ENCODE measurements at regions not wholly inside any gene's neighbourhood (a gene's known extent, or its start where the extent isn't known, plus 50 kb on each side); places are given as distances from the start of the nearest gene placed in this dataset.

DNA sequence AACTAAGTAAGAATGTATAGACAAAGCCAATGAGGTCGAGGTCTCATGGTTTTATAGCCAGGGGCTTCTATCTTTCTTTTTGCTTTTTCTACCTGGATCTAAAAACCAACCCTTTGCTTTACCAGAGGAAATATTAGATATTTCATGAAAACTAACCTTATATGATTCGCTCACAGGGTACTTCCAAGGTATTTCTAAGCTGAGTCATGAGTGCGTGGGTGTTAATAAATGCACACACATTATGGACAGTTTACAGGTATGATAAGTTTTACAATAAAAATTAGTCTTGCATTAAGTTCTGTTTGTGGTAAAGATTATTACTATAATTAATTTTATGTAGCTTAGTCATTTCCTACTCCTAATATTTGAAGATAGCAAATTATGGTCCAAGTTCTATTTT is 217.2 kb downstream of the CHRM3 start:
- no peaks in the 10 kb centered on the region for H3K27me3 Mint-ChIP-seq (ENCODE audit: unreplicated experiment)
- H3K4me1 Mint-ChIP-seq (ENCODE audit: low read depth, unreplicated experiment) = no peaks in the 10 kb centered on the region
- no peak for DNase-seq
- TF ChIP-seq, protein P1, sequence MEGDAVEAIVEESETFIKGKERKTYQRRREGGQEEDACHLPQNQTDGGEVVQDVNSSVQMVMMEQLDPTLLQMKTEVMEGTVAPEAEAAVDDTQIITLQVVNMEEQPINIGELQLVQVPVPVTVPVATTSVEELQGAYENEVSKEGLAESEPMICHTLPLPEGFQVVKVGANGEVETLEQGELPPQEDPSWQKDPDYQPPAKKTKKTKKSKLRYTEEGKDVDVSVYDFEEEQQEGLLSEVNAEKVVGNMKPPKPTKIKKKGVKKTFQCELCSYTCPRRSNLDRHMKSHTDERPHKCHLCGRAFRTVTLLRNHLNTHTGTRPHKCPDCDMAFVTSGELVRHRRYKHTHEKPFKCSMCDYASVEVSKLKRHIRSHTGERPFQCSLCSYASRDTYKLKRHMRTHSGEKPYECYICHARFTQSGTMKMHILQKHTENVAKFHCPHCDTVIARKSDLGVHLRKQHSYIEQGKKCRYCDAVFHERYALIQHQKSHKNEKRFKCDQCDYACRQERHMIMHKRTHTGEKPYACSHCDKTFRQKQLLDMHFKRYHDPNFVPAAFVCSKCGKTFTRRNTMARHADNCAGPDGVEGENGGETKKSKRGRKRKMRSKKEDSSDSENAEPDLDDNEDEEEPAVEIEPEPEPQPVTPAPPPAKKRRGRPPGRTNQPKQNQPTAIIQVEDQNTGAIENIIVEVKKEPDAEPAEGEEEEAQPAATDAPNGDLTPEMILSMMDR (IDR thresholded peaks at IDR 0.05; ENCODE audit: partially characterized antibody, unreplicated experiment) = no peak
- no peak overlapping the region for H3K27ac Mint-ChIP-seq (ENCODE audit: unreplicated experiment)
- H3K9me3 Mint-ChIP-seq (ENCODE audit: unreplicated experiment) = no peaks in the 10 kb centered on the region
- H3K36me3 Mint-ChIP-seq (ENCODE audit: unreplicated experiment) = no peaks in the 10 kb centered on the region
- H3K4me3 Mint-ChIP-seq (ENCODE audit: unreplicated experiment) = no peak overlapping the region

DNA sequence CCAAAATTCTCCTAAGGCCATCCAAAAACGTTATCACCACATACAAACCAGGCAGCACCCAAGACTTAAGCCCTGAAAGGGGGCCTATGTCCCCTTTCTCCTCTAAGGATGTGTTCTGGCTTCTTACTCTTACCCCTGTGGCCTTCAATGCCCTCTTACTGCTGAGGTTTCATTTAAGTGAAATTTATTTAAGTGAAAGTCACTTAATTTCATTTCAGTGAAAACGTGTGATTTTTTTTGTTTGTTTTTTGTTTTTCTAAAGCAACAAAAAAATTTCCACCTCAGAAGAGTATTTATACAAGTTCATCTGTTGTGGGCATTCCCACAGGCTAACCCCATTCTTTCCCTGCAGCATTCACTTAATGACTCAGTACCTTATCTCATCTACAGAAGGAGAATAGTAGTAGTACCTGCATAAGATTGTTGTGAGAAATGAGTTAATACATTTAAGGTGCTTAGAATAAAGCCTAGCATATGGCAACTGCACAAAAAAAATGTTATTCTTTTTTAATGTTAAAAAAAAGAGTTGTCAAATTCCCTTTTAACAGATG is 220.6 kb downstream of the CHRM3 start:
- TF ChIP-seq, protein P1 (IDR thresholded peaks at IDR 0.05; ENCODE audit: partially characterized antibody, unreplicated experiment) = no peak

DNA sequence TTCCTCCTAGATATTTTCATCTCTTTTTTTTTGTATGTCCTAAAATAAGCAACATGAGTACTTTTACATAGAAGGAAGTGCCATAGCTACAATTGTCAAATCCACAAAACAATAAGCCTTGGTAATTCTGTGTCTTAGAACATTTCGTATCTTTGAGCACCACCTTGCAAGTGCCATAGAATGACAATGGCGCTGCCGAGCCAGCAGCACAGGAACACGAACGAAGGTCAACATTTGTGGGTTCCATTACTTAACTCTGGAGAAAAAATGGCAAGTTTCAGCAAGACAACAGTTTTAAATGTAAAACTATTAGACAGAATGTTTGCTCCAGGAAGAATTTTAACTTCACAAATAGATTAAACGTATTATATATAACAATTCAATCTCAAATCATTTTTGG is 222.1 kb downstream of the CHRM3 start:
- Mint-ChIP-seq H3K27ac (ENCODE audit: unreplicated experiment) (no peak overlapping the region), H3K27me3 (ENCODE audit: unreplicated experiment) (no peaks in the 10 kb centered on the region), H3K9me3 (ENCODE audit: unreplicated experiment) (no peaks in the 10 kb centered on the region), H3K4me1 (ENCODE audit: low read depth, unreplicated experiment) (no peaks in the 10 kb centered on the region), H3K4me3 (ENCODE audit: unreplicated experiment) (no peak overlapping the region), H3K36me3 (ENCODE audit: unreplicated experiment) (no peaks in the 10 kb centered on the region)
- TF ChIP-seq, protein P1 (IDR thresholded peaks at IDR 0.05; ENCODE audit: partially characterized antibody, unreplicated experiment) = no peak
- DNase-seq = no peak

More for the DNA sequence above, 220.6 kb downstream of the CHRM3 start:
- Mint-ChIP-seq H3K4me3 (ENCODE audit: unreplicated experiment) (no peak overlapping the region), H3K9me3 (ENCODE audit: unreplicated experiment) (no peaks in the 10 kb centered on the region), H3K27me3 (ENCODE audit: unreplicated experiment) (no peaks in the 10 kb centered on the region), H3K36me3 (ENCODE audit: unreplicated experiment) (no peaks in the 10 kb centered on the region), H3K4me1 (ENCODE audit: low read depth, unreplicated experiment) (no peaks in the 10 kb centered on the region), H3K27ac (ENCODE audit: unreplicated experiment) (no peak overlapping the region)
- DNase-seq = no peak

DNA sequence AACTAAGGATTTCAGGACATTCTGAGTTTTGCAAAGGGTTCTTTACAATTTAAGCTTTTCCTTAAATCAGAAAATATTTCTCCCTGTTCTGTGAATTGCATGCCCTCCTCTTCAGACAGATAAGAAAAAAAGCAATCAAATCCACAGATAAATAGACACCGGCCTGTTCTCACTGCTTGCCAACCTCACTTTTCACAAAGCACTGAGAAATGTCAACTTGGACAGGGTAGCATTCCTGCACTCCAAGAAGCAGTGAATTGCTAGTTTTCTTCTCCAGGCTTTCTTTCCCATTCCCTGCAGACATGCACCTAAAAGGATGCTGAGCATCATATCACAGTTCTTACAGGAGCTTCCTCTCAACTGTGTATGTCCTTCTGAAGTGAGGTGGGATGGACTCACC is 226.0 kb downstream of the CHRM3 start:
- no peak overlapping the region for H3K4me3 Mint-ChIP-seq (ENCODE audit: unreplicated experiment)
- TF ChIP-seq, protein P1 (IDR thresholded peaks at IDR 0.05; ENCODE audit: partially characterized antibody, unreplicated experiment) = no peak
- no peaks in the 10 kb centered on the region for H3K36me3 Mint-ChIP-seq (ENCODE audit: unreplicated experiment)
- DNase-seq = no peak
- no peaks in the 10 kb centered on the region for H3K4me1 Mint-ChIP-seq (ENCODE audit: low read depth, unreplicated experiment)
- no peak overlapping the region for H3K27ac Mint-ChIP-seq (ENCODE audit: unreplicated experiment)
- no peaks in the 10 kb centered on the region for H3K27me3 Mint-ChIP-seq (ENCODE audit: unreplicated experiment)
- no peaks in the 10 kb centered on the region for H3K9me3 Mint-ChIP-seq (ENCODE audit: unreplicated experiment)

DNA sequence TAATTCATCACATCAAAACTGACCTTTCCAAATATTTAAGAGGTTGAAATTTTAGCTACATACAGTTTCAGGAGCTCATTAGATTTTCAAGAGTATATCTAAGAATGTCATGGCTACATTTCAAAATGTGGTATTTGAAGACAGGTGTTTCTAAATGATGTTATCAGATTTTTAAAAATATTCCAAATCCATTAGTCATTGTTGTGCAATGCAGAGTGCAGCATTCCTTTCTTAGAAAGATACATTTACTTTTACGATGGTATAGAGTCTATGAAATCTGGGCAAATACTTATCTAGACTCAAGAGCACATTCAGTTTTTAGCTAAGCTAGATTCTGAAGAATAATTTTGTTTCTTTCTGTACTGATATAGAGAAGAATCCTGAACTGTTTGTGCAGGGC is 230.3 kb downstream of the CHRM3 start:
- H3K9me3 Mint-ChIP-seq (ENCODE audit: unreplicated experiment) = no peaks in the 10 kb centered on the region
- no peaks in the 10 kb centered on the region for H3K4me1 Mint-ChIP-seq (ENCODE audit: low read depth, unreplicated experiment)
- DNase-seq = no peak
- no peaks in the 10 kb centered on the region for H3K27me3 Mint-ChIP-seq (ENCODE audit: unreplicated experiment)
- H3K4me3 Mint-ChIP-seq (ENCODE audit: unreplicated experiment) = no peak overlapping the region
- TF ChIP-seq, protein P1 (IDR thresholded peaks at IDR 0.05; ENCODE audit: partially characterized antibody, unreplicated experiment) = no peak
- no peaks in the 10 kb centered on the region for H3K36me3 Mint-ChIP-seq (ENCODE audit: unreplicated experiment)
- H3K27ac Mint-ChIP-seq (ENCODE audit: unreplicated experiment) = no peak overlapping the region

Measured in glutamatergic neuron (in vitro differentiated cells).